NCI-H748 treated with DMSO at 0.1 percent for 48 hours (cell line): ENCODE measurements at regions not wholly inside any gene's neighbourhood (a gene's known extent, or its start where the extent isn't known, plus 50 kb on each side); places are given as distances from the start of the nearest gene placed in this dataset.
"Not testable (repeated sequence)": the region's sequence is repeated elsewhere in the genome, so short reads cannot be mapped to it uniquely, and the experiment has no call there.

Source experiments
- DNase-seq: peaks from one replicate; lab custom pipeline; 2025; lab: John Stamatoyannopoulos, UW

DNA sequence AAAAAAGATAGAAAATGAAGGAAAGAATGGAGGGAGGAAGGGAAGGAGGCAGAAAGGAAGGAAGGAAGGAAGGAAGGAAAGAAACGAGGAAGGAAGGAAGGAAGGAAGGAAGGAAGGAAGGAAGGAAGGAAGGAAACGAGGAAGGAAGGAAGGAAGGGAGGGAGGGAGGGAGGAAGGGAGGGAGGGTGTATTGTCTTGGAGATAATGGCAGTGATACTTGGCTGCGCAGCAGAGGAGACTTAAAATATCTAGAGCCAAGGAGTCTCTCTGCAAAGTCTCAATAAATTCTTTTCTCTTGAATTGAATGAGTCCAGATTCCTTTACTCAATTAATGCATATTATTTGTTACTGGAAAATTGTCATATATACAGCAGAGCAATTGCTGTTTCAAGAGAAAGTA is 1059.7 kb downstream of the ZPLD1 start:
- DNase-seq, result no peak

DNA sequence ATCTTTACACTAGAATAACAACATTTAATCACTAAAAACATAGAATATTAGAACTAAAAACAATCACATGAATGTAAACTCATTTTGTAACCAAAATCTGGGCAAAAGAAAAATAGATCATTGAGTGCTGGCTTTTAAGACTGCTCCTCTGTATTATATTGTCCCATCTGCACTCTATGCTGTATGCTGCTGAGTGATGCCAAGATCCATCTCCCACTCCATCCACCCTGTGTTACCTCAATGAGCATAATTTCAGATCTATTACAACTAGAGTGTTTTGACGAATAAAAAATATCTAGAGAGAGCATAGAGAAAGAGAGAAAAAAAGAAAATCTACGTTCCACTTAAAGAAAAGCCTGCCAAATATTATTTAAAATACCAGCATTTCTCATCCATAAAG is 1060.4 kb downstream of the ZPLD1 start:
- DNase-seq, result no peak

GRCh38 chr3:103499132-103499900 is 1064.5 kb downstream of the ZPLD1 start:
- DNase-seq, result no peak

- no peak for DNase-seq
Measured at GRCh38 chr3:103499967-103500366, 1065.2 kb downstream of the ZPLD1 start.

DNA sequence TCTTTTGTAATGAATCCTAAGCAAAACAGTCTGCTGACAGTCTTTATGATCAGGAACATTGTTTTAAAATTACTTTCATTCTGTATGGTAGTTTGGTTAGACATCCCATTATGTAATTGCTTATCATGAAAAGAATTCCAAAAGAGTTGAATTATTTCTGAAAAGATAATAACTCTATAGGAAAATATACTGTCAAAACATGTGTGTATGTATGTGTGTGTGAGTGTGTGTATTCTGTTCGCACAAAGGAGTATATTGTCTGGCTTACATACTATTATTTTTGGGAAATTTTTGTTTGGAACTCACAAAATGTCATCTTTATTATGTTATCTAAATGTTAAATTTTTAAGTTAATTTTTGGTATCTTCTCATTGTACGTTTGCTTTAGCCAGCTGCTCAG is 1075.9 kb downstream of the ZPLD1 start:
- DNase-seq, result no peak

DNA sequence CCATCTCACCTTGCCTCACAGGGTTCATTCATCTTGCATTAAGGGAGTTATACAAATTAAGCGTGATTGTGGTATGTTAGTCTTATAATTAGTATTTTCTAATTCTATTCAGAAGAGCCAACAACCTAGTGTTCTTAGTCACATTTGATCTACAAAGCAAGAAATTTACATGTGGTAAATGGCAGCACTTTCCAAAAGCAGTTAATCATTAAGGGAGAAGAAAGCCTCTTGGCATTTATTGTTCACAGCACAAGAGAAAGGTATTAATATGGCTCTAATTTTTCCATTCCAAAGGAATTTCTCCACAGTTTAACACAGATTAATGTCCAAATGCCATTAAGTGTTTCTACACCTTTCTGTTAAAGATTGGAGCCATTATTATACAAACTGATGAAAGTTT is 1077.1 kb downstream of the ZPLD1 start:
- no peak for DNase-seq

DNA sequence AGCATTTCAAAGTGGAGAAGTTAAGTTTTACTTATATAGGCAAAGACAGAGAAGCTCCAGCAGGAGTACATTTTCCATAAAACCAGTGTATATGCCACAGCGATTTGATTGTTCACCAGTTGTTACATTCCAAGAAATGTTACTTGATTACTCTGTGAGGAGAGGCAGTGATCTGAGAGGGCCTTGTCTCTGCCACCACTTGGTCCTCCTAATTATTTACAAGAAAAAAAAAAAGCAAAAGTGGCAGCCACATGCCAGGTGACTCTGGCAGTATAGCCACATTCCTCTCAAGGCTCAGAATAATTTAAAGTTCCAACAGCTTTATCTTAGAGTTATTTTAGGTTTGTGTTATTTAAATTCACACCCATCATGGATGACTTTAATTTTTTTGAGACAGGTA is 1077.8 kb downstream of the ZPLD1 start:
- DNase-seq, result no peak

DNA sequence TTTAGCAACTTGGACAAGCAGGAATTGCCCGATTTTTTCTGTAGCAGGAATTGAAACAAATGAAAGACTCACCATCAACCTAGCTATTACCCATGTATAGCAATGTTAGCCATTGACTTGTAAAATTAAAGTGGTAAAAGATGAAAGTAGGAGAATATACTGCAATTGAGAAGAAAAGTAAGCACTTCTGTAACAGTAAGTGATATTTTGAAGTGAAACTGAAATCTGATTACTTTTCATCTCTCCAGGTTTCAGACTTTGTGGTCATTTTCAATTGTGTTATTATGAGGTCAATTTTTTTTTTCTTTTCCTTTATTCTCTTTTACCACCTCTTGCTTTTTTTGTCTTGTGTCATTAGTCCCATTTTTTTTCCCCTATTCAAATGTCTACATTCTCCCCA is 1078.2 kb downstream of the ZPLD1 start:
- no peak for DNase-seq

DNA sequence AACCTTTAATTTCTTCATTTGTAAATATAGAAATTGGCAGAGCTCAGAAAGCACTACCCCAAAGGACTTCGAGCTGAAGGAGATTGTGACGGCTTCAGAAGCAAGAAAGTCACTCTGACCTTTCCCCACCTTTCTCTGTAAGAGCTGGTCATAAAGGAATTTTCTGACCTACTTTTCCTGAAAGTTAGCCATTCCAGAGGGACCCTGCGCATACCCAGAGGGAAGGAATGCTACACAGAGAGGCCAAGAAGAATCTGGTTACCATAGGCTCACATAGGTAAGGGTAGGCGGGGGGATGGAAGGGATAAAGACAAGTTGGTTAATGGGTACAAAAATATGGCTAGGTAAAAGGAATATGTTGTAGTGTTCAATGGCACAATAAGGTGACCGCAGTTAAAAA is 1080.3 kb downstream of the ZPLD1 start:
- DNase-seq, result no peak

DNA sequence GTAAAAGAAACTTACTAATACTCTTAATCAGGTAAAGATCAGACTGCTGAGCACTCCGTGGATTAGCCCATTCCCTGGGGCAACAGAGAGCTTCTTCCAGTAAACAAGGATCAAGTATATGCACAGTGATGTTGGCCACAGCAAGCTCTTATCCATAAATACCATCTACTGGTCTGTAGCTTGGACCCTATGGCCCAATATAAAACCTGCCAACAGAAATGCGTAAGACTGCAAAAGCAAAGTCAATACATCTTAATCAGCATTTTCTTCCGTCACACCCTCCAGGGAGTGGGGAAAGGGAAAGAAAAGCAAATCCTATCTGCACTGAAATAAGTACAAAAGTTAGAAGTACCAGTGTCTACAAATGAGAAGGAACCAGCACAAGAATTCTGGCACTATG is 1082.1 kb downstream of the ZPLD1 start:
- DNase-seq, result no peak

- not testable (repeated sequence) for DNase-seq
Measured at GRCh38 chr3:103531327-103531726, 1096.5 kb downstream of the ZPLD1 start.

- DNase-seq, result no peak
Measured at GRCh38 chr3:103532986-103533385, 1098.2 kb downstream of the ZPLD1 start.

DNA sequence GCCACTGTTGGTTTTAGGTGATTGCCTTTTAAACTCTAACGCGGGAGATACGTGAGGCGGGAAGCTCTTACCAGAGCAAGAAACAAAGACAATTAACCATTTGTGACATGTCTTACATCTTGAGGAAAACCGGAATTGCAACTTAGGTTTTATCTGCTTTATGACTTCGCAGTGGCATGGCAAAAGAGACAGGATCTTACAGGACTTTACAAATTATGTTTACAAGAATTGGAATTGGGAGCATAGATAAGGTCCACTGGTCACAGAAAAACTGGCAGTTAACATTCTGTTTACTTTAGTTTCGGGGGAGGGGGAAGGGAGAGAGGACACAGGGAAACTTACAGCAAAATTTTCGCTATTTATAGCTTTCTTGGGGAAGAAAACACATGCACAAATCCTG is 1119.6 kb downstream of the ZPLD1 start:
- DNase-seq, result no peak

GRCh38 chr3:103564116-103564515 is 1129.3 kb downstream of the ZPLD1 start:
- DNase-seq, result not testable (repeated sequence)

DNA sequence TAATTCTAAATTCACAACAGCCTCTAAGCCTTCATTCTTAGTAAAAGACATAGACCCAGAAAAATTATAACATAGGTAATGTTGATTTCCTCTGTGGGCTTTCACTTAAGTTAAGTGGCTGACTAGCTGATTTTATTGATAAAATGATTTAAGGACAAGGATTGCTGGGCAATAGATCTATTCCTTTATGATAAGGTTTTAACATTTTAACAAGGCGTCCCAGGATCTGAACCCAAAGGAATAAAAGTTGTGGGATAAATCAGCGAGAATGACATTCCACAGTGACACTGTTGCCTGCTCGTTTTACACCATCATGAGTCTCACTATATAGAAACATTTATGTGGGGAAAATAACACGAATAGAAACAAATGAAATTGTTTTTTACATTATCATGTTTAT is 1151.0 kb downstream of the ZPLD1 start:
- no peak for DNase-seq

DNA sequence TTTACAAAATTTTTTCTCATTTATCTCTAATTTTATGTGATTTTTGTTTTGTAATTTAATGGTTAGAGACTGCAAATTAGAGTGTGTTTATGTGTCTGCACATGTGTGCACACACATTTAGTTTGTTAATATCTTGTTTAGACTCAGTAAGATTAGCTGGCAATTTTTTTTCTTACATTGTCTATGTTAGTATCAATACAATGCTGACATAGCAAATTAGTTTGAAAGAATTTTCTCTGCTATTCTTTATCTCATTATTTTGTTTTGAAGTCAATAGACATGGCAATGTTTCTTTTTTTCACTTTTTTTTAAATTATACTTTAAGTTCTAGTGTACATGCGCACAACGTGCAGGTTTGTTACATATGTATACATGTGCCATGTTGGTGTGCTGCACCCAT is 1155.0 kb downstream of the ZPLD1 start:
- no peak for DNase-seq

DNA sequence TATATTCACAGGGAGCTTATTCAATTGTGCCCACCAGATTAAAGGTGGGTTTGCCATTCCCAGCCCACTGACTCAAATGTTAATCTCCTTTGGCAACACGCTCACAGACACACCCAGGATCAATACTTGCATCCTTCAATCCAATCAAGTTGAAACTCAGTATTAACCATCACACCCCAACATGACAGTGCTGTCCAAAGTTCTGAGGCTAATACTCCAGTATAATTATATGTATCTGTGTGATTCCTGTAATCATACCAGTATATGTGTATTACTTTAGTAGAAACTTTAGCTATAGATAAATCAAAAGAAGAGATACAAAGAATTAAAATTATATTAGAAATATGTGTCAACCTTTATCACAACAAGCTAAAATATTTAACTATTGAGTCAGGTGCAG is 1166.0 kb downstream of the ZPLD1 start:
- DNase-seq, result no peak

DNA sequence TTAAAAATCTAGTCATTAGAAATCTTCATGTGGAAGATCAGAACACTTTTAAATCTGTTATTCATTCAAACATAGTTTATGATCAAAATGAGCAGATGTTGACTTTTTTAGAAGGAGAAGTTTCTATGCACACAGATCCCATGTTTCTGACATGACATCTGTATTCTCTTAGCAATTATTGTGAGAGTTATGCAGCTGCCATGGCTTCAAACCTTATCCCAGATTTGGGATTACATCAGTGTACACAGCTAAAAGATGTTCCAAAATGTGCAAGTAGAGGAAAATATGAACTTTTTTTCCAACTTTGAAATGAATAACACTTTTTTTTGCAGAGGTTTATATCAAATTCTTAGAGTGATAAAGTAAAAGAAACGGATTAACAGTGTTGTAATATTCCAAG is 1166.9 kb downstream of the ZPLD1 start:
- no peak for DNase-seq

GRCh38 chr3:103609472-103609871 is 1174.7 kb downstream of the ZPLD1 start:
- DNase-seq, result no peak

GRCh38 chr3:103613397-103614156 is 1178.8 kb downstream of the ZPLD1 start:
- DNase-seq, result no peak

GRCh38 chr3:103614719-103615118 is 1179.9 kb downstream of the ZPLD1 start:
- no peak for DNase-seq

DNA sequence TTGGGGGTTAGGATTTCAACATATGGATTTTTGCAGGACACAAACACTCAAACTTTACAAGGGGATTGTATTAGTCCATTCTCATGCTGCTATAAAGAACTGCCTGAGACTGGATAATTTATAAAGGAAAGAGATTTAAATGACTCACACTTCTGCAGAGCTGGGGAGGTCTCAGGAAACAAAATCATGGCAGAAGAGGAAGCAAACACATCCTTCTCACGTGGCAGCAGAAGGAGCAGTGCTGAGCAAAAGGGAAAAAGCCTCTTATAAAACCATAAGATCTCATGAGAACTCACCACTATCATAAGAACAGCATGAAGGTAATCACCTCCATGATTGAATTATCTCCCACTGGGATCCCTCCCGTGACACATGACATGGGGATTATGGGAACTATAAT is 1183.1 kb downstream of the ZPLD1 start:
- DNase-seq, result no peak

DNA sequence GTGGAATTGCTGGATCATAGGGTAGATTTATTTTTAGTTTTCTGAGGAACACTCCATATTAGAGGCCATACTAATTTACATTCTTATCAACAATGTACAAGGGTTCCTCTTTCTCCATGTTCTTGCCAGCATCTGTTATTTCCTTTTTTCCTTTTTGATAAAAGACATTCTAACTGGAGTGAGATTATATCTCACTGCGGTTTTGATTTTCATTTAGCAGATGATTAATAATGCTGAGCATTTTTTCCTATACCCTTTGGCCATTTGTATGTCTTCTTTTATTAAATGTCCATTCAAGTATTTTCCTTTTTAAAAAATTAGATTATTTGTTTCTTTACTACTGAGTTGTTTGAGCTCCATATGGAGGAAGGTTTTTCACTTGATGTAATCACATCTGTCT is 1189.5 kb downstream of the ZPLD1 start:
- DNase-seq, result no peak

DNA sequence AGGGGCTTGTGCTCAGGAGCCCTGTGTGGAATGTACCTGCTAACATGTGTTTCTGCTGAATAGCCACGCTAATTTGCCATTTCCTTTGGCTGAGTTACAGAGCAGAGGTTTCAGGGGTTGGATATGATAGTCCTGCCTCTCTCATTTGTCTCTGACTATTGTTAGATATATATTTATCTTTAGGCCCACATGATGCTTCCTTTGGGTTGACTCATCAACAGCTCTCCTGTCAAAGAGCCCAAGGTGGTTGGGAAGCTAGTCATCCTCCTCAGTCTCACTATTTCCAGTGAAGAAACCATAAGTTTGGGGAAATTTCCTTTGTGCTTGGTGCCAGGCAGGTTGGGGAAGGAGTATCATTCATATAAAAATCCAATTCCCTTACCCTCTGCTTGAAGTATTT is 1194.6 kb downstream of the ZPLD1 start:
- no peak for DNase-seq
